Loucy (cell line): ENCODE measurements at regions not wholly inside any gene's neighbourhood (a gene's known extent, or its start where the extent isn't known, plus 50 kb on each side); places are given as distances from the start of the nearest gene placed in this dataset.

Experiments
- EZH2phosphoT487 ChIP-seq: fragments of 200-600 bp; IDR thresholded peaks from 2 replicates; pipeline ENCODE4 v1.6.1; 2018; ENCODE audit warnings: antibody characterized with exemption, mild to moderate bottlenecking, moderate library complexity, borderline replicate concordance
- TF ChIP-seq, protein P1 (sequence below): fragments of 200-600 bp; sonication (generic); conservative IDR thresholded peaks from 2 replicates; pipeline ENCODE4 v1.5.1; 2014; ENCODE audit warnings: mild to moderate bottlenecking, antibody characterized with exemption, low read length

DNA sequence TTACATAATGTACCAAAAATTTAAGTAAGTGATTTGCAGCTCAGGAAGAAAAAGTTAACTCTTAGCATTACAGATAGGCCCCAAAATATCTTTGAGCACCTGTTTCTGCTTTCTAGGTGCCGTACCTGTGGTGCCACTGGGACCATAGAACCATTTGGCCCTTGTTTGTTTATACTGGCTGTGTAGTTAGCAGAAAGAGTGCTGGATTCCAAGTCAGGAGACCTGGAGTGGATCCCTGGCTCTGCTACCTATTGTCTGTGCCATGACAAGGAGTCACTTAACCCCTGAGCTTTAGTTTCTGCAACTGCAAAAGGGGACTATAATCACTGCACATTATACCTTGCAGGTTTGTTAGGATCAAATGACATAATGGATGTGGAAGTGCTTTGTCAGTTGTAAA is 137.8 kb upstream of the GPR101 start:
- TF ChIP-seq, protein P1, sequence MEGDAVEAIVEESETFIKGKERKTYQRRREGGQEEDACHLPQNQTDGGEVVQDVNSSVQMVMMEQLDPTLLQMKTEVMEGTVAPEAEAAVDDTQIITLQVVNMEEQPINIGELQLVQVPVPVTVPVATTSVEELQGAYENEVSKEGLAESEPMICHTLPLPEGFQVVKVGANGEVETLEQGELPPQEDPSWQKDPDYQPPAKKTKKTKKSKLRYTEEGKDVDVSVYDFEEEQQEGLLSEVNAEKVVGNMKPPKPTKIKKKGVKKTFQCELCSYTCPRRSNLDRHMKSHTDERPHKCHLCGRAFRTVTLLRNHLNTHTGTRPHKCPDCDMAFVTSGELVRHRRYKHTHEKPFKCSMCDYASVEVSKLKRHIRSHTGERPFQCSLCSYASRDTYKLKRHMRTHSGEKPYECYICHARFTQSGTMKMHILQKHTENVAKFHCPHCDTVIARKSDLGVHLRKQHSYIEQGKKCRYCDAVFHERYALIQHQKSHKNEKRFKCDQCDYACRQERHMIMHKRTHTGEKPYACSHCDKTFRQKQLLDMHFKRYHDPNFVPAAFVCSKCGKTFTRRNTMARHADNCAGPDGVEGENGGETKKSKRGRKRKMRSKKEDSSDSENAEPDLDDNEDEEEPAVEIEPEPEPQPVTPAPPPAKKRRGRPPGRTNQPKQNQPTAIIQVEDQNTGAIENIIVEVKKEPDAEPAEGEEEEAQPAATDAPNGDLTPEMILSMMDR = no peak
- no peak for TF ChIP-seq EZH2phosphoT487
